SK-N-SH (cell line): ENCODE measurements at regions not wholly inside any gene's neighbourhood (a gene's known extent, or its start where the extent isn't known, plus 50 kb on each side); places are given as distances from the start of the nearest gene placed in this dataset.

Source experiments
- GATA2 ChIP-seq: sonication (generic); formaldehyde crosslinking; IDR thresholded peaks from 2 replicates; pipeline ENCODE4 v1.5.0; 2020; ENCODE audit warnings: mild to moderate bottlenecking, missing genetic modification reagents
- TEAD4 ChIP-seq: IDR thresholded peaks from 2 replicates; pipeline ENCODE4 v1.4.0; 2012; ENCODE audit warnings: mild to moderate bottlenecking, borderline replicate concordance; ENCODE audit not compliant: insufficient read depth
- TF ChIP-seq, protein P1 (sequence below): fragments of 200-600 bp; sonication (generic); IDR thresholded peaks from 2 replicates; pipeline ENCODE4 v1.6.1; 2017; ENCODE audit warnings: antibody characterized with exemption, mild to moderate bottlenecking, moderate library complexity

DNA sequence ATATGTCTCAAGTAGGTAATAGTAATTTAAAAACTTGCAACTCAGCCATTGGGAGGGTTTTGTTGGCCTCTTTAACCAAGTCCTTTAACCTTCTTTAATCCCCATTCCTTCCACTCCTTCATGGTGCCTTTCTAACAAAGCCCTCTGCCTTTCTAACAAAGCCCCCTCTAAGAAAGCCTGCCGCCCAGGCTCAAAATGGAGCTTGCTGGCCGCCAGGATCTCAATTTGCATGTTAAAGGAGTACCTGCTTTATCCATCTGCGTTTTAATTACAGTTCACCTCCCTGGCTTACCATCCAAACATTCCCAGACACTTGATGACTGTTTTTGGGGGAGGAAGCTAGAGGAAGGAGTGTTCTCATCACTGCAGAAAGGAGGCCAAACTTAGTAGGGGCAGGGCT is 183.4 kb downstream of the PTPN11 start:
- TF ChIP-seq, protein P1, sequence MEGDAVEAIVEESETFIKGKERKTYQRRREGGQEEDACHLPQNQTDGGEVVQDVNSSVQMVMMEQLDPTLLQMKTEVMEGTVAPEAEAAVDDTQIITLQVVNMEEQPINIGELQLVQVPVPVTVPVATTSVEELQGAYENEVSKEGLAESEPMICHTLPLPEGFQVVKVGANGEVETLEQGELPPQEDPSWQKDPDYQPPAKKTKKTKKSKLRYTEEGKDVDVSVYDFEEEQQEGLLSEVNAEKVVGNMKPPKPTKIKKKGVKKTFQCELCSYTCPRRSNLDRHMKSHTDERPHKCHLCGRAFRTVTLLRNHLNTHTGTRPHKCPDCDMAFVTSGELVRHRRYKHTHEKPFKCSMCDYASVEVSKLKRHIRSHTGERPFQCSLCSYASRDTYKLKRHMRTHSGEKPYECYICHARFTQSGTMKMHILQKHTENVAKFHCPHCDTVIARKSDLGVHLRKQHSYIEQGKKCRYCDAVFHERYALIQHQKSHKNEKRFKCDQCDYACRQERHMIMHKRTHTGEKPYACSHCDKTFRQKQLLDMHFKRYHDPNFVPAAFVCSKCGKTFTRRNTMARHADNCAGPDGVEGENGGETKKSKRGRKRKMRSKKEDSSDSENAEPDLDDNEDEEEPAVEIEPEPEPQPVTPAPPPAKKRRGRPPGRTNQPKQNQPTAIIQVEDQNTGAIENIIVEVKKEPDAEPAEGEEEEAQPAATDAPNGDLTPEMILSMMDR: no peak
- no peak for TF ChIP-seq GATA2
- no peak for TF ChIP-seq TEAD4
